Transverse colon (tissue), 4 donors: ENCODE measurements at regions not wholly inside any gene's neighbourhood (a gene's known extent, or its start where the extent isn't known, plus 50 kb on each side); places are given as distances from the start of the nearest gene placed in this dataset.

Experiments used
- CTCF ChIP-seq, 5 experiments: fragments of 200-600 bp in 3 of 5; fragments of 450-650 bp in 2 of 5; sonication (generic) in 3 of 5; IDR thresholded peaks; 1 replicate in 2 of 5; 2 replicates in 3 of 5; pipeline ENCODE4 v1.5.1; 2016 to 2017; ENCODE audit warnings: antibody characterized with exemption in 5 of 5, inconsistent platforms in 3 of 5, mild to moderate bottlenecking in 2 of 5, moderate library complexity in 1 of 5
- EP300 ChIP-seq: sonication (generic); formaldehyde crosslinking; IDR thresholded peaks from one replicate; pipeline ENCODE4 v1.6.1; 2017; ENCODE audit warnings: antibody characterized with exemption, low read depth
- POLR2A ChIP-seq: fragments of 450-650 bp; IDR thresholded peaks from one replicate; pipeline ENCODE4 v1.6.1; 2016; ENCODE audit warnings: antibody characterized with exemption, mild to moderate bottlenecking, moderate library complexity
- POLR2AphosphoS5 ChIP-seq, 3 donors: sonication (generic); formaldehyde crosslinking; IDR thresholded peaks; one replicate each; pipeline ENCODE4 v1.6.1; 2016; ENCODE audit warnings: antibody characterized with exemption in 3 of 3

DNA sequence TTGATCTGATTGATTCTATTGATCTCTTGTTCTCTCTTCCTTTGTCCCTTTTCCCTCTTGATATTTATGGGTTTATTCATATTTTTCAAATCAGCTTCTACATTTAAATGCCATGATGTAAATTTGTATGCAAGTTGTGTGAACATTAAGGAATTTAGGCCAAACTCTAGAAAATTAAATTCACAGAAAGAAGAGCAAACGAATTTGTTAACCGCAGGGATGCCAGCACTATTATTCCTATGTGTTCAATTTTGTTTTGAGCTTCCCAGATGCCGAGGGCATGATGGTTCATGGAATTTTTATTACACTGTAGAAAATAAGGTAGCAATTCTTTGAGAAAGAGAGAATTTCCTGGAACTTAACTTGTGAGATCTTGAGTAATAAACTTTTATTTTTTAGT, 220.9 kb downstream of the BUB3 start:
- no peak for TF ChIP-seq POLR2AphosphoS5 (IDR thresholded peaks at IDR 0.05)
- TF ChIP-seq CTCF (IDR thresholded peaks at IDR 0.05) = no peak
- TF ChIP-seq POLR2A = no peak
- no peak for TF ChIP-seq EP300
